ENCODE measurements at regions not wholly inside any gene's neighbourhood (a gene's known extent, or its start where the extent isn't known, plus 50 kb on each side); places are given as distances from the start of the nearest gene placed in this dataset.

DNA sequence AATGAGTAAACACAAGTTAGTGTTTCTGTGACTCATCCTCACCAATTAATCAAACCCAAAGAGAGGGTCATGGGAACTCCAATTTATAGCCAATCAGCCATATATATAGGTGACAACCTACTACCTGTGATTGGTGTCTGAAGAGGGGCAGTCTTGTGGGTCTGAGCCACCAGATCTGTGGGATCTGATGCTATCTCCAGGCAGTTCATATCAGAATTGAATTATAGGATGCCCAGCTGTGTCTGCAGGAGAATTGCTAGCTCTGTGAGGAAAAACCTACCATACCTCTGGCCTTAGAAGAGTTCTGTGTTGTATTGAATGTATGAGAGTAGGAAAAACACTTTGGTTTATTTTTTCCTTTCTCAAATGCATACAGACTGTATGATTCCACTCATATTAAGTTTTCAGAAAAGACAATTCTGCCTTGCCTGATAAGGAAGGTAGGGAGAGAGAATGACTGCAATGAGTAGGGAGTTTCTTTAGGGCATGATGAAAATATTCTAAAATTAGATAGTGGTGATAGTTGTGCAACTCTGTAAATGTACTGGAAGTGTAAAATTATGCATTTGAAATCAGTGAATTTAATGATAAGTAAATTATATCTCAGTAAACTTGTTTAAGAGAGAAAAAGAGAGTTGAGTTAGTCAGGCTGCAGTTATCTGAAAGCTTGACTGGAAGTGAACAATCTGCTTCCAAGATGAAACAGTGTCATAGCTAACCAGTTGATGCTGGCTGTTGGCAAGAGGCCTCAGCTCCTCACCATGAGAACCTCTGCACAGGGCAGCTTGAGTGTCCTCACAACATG lies 274.9 kb downstream of the AUH start:
- TF ChIP-seq GATA1 (IDR thresholded peaks at IDR 0.05; ENCODE audit: low read depth, low read length) (no peak), POLR2A (IDR thresholded peaks at IDR 0.05; ENCODE audit: low read length) (no peak)
- DNase-seq = no peak

DNA sequence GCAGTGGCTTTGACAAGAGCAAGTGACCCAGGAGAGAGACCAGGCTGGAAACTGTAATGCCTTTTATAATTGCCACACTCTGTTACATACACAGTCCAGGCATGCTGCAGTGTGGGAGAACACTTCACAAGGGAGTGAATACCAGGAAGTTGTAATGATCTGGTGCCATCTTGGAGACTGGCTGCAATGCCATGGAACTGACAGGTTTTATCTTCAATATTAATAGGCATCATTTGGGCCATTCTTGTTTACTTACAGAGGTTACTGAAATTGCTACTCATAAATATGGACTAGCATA lies 274.3 kb downstream of the AUH start:
- DNase-seq = no peak
- no peak for TF ChIP-seq POLR2A (IDR thresholded peaks at IDR 0.05; ENCODE audit: low read length)
- TF ChIP-seq GATA1 (IDR thresholded peaks at IDR 0.05; ENCODE audit: low read depth, low read length) = no peak

DNA sequence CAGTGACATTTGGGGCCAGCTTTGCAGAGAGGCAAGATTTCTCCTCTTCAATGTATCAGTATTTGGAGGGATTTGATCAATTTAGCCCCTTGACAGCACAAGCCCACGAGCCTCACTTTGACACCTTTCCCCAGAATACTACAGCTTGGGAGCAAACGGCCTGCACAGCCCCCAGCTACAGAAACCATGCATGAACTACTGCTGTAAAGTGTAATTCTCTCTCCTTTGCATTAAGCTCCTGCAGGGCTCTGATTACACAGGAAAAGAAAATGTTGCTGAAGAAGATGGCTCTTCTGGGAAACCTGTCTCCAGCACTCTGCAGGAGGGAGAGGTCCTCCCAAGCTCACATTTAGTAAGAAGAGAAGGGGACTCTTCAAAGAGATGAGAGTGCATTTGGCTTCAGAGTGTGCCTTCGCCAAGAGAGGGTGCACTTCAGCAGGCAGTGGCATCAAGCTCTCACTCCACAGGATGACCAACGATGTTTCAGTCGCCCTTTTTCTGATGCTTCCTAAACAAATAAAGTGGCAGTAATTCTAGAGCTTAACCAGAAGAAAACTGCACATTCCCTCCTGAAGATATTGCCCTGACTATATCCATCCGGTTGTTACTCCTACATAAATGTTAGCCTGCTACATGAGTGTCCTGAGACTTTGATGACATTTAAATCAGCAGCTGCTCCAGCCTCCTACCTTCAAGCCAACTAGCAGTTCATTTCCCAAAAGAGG lies 272.2 kb downstream of the AUH start:
- DNase-seq = peak in 1 of 2 experiments; percentile 6
- no peak for TF ChIP-seq POLR2A (IDR thresholded peaks at IDR 0.05; ENCODE audit: low read length)
- no peak for TF ChIP-seq GATA1 (IDR thresholded peaks at IDR 0.05; ENCODE audit: low read depth, low read length)

DNA sequence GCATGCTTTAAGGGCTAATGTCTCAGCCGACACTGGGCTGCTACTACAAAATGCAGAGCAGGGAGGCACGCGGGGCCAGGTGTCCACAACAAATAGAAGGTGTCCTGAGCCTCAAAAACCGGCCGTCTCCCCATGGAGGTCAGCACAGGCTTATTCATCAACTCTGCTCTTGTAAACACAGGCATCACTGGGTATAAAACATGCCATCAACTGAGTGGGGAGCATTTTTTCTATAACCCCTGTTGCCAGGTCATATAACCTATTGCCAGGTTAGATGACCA lies 271.6 kb downstream of the AUH start:
- TF ChIP-seq GATA1 (IDR thresholded peaks at IDR 0.05; ENCODE audit: low read depth, low read length) = no peak
- no peak for TF ChIP-seq POLR2A (IDR thresholded peaks at IDR 0.05; ENCODE audit: low read length)

DNA sequence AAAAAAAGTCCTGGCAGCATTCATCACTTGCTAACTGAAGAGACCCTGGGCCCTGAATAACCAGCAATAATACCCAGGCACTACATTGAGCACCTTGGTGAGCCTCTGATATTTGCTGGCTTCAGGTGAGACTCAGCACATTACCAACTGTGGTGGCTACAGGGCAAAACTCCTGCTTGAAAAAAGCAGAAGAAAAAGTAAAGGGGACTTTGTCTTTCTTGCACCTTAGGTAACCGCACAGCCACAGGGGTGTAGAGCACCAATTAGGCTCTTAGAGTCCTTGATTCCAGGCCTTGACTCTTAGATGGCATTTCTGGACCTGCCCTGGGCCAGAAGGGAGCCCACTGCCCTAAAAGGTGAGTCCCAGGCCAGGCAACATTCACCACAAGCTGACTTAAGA lies 269.5 kb downstream of the AUH start:
- TF ChIP-seq POLR2A (IDR thresholded peaks at IDR 0.05; ENCODE audit: low read length) (no peak), GATA1 (IDR thresholded peaks at IDR 0.05; ENCODE audit: low read depth, low read length) (no peak)
- DNase-seq = no peak

More for the DNA sequence above, 271.6 kb downstream of the AUH start:
- no peak for DNase-seq

DNA sequence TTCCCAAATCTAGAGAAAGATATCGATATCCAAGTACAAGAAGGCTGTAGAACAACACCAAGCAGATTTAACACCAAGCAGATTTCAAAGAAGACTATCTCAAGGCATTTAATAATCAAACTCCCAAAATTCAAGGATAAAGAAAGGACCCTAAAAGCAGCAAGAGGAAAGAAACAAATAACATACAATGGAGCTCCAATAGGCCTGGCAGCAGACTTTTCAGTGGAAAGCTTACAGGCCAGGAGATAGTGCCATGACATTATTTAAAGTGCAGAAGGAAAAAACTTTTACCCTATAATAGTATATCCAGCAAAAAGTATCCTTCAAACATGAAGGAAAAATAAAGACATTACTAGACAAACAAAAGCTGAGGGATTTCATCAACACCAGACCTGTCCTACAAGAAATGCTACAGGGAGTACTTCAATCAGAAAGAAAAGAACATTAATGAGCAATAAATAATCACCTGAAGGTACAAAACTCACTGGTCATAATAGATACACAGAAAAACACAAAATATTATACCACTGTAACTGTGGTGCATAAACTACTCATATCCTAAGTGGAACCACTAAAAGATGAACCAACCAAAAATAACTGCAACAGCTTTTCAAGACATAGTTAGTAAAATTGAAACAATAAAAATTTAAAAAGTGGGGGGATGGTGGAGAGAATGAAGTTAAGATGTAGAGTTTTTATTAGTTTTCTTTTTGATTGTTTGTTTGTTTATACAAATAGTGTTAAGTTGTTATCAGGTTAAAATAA lies 267.2 kb downstream of the AUH start:
- TF ChIP-seq POLR2A (IDR thresholded peaks at IDR 0.05; ENCODE audit: low read length) (no peak), GATA1 (IDR thresholded peaks at IDR 0.05; ENCODE audit: low read depth, low read length) (no peak)
- DNase-seq = no peak

DNA sequence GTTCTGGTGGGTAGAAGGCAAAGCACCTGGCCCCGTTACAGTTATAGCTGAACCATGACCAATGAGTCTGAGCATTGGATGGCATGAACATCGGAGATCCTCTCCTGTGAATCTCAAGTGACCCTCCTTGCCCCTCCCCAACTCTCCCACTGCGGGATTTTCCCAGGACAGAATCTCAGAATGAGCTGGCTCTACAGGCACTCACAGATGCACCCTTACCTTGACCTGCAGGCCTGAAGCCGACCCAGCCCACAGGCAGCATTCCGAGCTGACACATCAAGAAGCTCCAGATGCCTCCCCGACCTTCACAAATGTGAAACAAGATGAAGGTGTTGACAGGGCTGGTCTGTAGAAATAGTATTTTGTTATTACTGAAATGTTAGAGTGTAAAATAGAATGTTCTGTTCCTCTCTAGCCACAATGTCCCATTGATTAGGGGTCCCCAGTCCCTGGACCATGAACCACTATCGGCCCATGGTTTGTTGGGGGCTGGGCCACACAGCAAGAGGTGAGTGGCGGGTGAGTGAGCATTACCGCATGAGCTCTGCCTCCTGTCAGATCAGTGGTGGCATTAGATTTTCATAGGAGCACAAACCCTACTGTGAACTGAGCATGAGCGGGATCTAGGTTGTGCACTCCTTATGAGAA lies 263.4 kb downstream of the AUH start:
- no peak for TF ChIP-seq POLR2A (IDR thresholded peaks at IDR 0.05; ENCODE audit: low read length)
- DNase-seq = no peak

DNA sequence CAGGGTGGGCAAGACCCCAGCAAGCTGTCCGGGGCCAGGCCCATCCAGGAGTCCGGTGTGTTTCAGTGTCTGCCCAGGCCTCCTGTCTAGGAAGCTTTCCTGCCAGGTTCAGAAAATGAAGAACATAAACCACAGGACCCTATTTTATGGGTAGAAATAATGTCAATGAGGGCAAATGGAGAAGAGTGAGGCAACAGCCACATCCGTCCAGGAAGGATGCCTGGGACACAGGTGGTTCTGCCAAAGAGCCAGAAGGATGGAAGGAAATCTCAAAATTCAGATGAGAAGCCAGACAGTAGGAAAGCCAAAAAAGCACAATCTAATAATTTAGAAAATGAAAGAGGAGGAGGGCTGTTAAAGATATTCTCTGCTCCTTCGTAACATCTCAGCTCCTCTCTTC lies 262.3 kb downstream of the AUH start:
- TF ChIP-seq GATA1 (IDR thresholded peaks at IDR 0.05; ENCODE audit: low read depth, low read length) (no peak), POLR2A (IDR thresholded peaks at IDR 0.05; ENCODE audit: low read length) (no peak)
- DNase-seq = no peak

DNA sequence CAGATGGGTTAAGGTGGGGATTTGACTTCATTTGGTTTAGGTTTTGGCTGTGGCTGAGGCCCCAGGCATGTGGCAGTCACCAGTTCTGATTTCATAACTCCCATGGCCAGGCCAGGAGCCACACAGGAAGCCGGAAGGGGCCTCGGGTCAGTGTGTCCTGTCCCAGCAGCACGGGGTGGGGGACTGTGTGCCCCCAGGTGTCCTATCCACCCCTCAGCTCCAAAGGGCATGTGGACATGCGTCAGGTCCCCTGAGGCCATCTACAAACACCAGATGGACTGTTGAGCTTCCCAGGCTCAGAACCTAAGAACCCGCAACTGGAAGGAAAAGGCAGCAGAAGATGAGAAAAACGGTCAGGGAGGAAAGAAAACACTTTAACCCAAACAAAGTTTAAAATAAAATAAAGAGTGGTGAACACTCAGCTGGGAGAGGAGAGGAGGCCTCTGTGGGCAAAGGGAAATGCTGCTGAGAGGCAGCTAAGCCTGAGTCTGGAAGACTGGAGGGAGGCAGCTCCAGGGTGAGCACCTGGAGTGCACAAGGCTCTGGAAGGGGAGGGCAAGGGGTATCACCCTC lies 260.8 kb downstream of the AUH start:
- no peak for DNase-seq
- TF ChIP-seq POLR2A (IDR thresholded peaks at IDR 0.05; ENCODE audit: low read length) (no peak), GATA1 (IDR thresholded peaks at IDR 0.05; ENCODE audit: low read depth, low read length) (no peak)

DNA sequence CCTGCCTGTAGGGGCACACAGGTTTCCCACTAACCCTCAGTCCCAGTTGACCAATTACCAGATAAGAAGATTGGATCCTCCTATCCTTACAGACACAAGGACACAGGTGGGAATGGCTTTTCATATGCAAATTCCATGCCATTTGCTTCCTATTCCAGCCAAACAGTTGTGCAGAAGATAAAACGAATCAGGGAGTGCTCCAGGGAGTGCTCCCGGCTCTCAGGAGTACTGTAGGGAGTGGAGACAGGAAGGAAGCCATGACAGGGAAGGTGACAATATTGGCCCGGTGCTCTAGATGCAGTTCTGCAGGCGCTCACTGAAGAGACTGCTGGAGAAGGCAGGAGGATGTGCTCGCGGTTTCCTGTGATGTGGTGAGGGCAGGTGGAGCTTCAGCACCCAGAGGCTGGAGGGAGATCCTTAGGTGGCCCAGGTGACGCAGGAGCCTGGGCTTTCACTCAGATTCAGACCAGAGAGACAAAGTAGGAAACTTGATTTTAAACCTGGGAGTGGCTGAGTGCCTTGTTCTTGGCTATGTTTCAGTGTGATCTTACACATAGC lies 260.0 kb downstream of the AUH start:
- no peak for DNase-seq
- no peak for TF ChIP-seq GATA1 (IDR thresholded peaks at IDR 0.05; ENCODE audit: low read depth, low read length)
- TF ChIP-seq POLR2A (IDR thresholded peaks at IDR 0.05; ENCODE audit: low read length) = no peak

DNA sequence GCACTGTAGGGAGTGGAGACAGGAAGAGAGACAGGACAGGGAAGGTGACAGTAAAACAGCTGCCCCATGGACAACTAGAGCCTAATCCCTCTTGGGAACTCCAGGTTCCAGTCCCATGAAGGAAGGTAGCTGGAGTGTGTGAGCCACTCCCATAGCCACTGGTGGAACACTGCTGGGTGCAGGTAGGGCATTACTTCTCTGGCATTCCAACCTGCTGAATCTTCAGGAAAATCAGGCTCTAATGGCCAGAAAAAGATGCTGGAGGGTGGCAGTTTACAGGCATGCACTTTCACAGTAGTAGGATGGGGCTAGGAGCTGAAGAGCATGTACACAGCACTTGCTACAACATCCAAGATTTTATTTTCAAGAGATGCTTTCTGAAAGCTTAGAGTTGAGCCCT lies 259.4 kb downstream of the AUH start:
- DNase-seq = no peak
- no peak for TF ChIP-seq POLR2A (IDR thresholded peaks at IDR 0.05; ENCODE audit: low read length)
- no peak for TF ChIP-seq GATA1 (IDR thresholded peaks at IDR 0.05; ENCODE audit: low read depth, low read length)

DNA sequence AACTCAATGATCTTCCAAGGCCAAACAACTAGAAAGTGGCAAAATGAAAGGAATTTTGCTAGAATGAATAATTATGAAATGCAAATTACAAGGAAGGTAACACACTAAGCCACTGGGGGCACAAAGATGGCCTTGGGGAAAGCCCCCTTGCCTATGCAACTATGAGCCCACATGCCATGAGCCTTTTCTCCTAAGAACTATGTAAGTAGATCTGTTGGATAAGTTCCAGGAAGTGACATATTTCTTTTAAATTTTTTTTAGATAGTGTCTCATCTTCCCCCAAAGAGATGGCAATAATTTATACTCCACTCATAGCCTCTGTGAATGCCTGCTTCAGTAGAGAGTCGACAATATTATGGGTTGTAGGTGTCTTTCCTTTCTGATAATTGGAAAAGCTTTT lies 257.8 kb downstream of the AUH start:
- TF ChIP-seq GATA1 (IDR thresholded peaks at IDR 0.05; ENCODE audit: low read depth, low read length) (no peak), POLR2A (IDR thresholded peaks at IDR 0.05; ENCODE audit: low read length) (no peak)
- no peak for DNase-seq

DNA sequence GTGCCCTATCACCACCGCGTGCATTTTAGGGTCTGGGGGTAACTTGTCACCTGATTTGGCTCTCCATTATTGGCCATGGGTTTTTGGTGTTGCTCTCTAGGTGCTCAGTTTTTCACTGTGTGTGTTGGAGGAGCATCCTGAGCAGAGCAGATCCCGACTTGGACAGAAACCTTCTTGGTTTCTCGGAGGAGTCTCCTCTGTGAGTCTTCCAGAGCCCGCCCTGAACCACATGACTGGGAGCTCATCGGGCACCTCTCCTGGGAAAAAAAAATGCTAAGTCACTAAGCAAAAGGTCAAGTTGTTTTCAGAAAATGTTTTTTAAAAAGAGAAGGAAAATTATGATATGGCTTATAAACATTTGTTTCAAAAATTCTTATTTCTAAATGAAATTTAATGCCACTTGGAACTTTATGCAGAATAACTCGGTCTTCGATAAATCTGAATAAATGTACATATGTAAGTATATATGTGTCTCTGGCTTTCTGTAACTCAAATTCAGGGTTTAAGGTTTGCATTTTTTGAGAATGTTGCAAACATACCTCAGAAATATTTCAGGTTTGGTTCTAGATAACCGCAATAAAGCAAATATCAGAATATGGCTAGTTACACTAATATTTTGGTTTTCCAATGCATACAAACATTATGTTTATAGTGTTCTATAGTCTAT lies 255.2 kb downstream of the AUH start:
- no peak for TF ChIP-seq GATA1 (IDR thresholded peaks at IDR 0.05; ENCODE audit: low read depth, low read length)
- no peak for TF ChIP-seq POLR2A (IDR thresholded peaks at IDR 0.05; ENCODE audit: low read length)
- DNase-seq = no peak
